ENCODE measurements at regions not wholly inside any gene's neighbourhood (a gene's known extent, or its start where the extent isn't known, plus 50 kb on each side); places are given as distances from the start of the nearest gene placed in this dataset.

DNA sequence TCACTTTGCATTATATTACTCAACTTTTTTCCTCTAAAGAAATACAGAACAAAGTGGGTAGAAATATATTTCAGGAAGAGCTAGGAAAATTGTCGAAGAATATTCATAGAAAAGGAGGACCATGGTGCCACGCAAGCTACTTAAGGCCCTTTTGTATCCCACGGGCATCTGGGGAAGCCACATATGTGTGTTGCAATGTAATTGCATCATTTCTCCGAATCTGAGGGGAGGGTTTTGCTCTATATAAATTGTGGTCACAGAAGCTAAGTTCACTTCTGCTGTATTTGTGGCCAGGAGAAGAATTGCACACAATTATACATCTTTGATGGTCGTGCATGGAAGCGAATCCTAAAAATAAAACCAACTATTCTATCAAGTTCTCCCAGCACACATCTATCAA, 360.3 kb downstream of the IRS1 start:
- TF ChIP-seq, protein P1, sequence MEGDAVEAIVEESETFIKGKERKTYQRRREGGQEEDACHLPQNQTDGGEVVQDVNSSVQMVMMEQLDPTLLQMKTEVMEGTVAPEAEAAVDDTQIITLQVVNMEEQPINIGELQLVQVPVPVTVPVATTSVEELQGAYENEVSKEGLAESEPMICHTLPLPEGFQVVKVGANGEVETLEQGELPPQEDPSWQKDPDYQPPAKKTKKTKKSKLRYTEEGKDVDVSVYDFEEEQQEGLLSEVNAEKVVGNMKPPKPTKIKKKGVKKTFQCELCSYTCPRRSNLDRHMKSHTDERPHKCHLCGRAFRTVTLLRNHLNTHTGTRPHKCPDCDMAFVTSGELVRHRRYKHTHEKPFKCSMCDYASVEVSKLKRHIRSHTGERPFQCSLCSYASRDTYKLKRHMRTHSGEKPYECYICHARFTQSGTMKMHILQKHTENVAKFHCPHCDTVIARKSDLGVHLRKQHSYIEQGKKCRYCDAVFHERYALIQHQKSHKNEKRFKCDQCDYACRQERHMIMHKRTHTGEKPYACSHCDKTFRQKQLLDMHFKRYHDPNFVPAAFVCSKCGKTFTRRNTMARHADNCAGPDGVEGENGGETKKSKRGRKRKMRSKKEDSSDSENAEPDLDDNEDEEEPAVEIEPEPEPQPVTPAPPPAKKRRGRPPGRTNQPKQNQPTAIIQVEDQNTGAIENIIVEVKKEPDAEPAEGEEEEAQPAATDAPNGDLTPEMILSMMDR (IDR thresholded peaks at IDR 0.05) = no peak; the same call in 1 of the 2 replicates
- TF ChIP-seq SIN3A (IDR thresholded peaks at IDR 0.05; ENCODE audit: borderline replicate concordance, insufficient read depth, low read depth, low read length) (no peak), POLR2AphosphoS5 (IDR thresholded peaks at IDR 0.05; ENCODE audit: low read depth, low read length) (no peak), TCF7L2 (IDR thresholded peaks at IDR 0.05; ENCODE audit: low read depth, low read length) (no peak), REST (IDR thresholded peaks at IDR 0.05; ENCODE audit: insufficient read depth in 1 of 2, low read depth in 2 of 2, low read length in 1 of 2) (no peak)

Measured in Panc1 (cell line).